Islet of Langerhans (tissue), 1 donor: ENCODE measurements at regions not wholly inside any gene's neighbourhood (a gene's known extent, or its start where the extent isn't known, plus 50 kb on each side); places are given as distances from the start of the nearest gene placed in this dataset.

Experiments
- FAIRE-seq: peaks from one replicate; lab custom pipeline; 2011; peaks lifted over from hg19 to GRCh38; lab: Jason Lieb, UNC

- FAIRE-seq: no peak
Measured at GRCh38 chr14:98582276-98582675, 689.7 kb downstream of the BCL11B start.

DNA sequence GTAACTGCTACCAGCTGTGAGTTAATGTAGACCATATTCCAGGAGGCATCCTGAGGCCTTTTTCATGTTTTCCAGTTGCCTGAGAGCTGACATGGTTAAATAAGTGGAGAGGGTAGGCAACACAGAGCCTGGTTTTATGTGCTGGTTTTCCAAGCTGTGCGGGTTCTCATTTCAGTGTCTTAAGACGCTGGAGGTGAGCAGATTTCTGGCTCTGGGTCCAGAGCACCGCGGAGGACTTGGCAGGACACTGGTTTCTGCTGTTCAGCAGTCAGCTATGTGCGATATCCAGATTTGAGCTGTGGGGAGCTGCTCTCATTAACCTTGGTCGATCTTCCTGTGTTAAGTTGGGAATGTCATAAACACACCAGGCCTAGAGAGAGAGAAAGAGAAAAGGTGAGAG lies 680.8 kb downstream of the BCL11B start:
- FAIRE-seq: no peak

DNA sequence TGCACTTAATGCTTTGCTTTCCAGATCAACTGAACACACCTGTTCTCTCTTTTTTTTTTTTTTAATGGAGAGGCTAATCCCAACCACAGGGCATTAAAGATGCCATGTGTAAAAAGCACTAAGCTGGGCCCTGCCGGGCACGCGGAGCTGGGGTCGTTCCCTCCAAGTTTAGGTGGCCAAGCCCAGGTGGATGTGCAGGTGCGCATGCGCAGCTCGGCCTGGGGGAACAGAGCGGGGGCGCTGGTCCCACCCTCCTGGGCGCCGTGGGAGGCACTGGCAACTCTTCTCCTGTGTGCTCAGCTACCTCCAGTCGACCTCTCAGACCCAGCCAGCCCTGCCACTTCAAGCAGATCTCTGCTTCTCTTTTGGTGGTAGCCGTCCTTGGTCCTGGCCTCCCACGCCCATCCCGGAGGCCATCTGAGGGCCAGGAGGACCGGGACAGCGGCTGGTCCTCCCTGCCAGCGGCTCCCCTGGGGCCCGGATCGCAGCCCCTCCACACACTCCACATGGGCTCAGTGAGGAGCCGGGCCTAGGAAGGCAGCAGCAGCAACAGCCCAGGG lies 679.3 kb downstream of the BCL11B start:
- no peak for FAIRE-seq

GRCh38 chr14:98593361-98593761 lies 678.6 kb downstream of the BCL11B start:
- no peak for FAIRE-seq

- FAIRE-seq: no peak
Measured at GRCh38 chr14:98594156-98594555, 677.8 kb downstream of the BCL11B start.

DNA sequence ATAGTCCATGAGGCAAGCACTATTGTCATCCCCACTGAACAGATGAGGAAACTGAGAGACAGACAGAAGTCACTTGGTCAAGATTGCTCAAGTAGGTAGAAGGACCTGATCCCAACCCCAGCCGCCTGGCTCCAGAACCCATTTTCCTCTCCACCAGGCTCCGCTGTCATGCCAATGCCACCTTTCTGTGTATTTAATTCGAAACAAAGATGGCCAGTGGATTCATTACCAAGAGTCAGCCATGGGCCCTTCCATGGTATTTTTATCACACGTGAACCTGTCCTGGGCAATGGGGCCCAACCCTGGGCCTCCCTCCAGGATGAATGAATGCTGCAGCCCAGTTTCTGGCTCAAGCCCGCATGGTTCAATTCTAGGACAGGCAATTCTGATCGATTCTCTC lies 673.4 kb downstream of the BCL11B start:
- FAIRE-seq: no peak

DNA sequence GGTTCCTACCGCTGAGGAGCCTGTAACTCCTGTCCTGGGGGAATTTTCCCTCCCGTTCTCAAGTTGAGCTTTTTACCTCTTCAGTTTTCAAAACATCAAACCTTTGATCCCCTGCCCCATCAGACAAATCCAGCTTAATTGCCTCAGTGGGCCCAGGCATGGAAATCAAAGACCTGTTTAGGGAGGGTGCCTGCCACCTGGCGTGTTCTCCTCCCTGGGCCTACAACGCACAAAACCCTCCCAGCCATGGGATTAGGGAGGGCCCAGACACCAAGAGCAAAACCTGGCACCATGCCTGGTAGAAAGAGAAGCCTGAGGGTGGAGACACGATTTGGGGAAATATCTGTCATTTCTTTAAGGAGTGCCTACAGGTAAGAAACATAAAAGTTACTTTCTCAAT lies 672.9 kb downstream of the BCL11B start:
- no peak for FAIRE-seq

- no peak for FAIRE-seq
Measured at GRCh38 chr14:98602983-98603382, 669.0 kb downstream of the BCL11B start.

GRCh38 chr14:98605043-98605442 lies 667.0 kb downstream of the BCL11B start:
- no peak for FAIRE-seq

DNA sequence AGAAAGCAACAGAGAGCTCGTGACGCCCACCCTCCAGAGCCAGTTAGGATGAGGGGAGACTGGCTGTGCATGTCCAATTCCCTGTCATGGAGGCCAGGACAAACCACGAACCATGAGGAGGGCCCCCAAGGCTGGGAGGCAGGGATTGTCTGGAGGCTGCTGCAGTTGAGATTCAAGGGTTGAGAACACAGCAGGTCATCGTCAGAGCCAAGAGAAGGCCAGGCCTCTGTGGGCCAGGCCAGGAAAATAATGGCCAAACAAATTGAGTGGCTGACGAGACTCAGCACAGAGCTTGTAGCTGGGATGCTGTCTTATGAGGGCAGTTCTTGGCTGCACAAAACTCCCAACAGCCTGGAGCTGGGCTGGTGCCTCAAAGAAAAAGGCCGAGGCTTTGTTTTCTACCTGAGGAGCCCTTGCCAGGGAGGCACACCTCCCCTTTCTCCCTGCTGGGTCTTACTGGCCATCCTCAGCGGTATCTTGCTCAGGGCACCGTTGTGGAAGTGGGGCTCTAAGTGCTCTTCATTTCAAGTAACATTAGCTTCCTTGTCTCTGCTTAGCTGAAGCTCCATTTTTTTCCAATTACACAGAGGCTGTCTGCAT lies 665.9 kb downstream of the BCL11B start:
- FAIRE-seq: no peak

- FAIRE-seq: no peak
Measured at GRCh38 chr14:98606816-98607215, 665.2 kb downstream of the BCL11B start.

- no peak for FAIRE-seq
Measured at GRCh38 chr14:98607341-98607910, 664.6 kb downstream of the BCL11B start.

DNA sequence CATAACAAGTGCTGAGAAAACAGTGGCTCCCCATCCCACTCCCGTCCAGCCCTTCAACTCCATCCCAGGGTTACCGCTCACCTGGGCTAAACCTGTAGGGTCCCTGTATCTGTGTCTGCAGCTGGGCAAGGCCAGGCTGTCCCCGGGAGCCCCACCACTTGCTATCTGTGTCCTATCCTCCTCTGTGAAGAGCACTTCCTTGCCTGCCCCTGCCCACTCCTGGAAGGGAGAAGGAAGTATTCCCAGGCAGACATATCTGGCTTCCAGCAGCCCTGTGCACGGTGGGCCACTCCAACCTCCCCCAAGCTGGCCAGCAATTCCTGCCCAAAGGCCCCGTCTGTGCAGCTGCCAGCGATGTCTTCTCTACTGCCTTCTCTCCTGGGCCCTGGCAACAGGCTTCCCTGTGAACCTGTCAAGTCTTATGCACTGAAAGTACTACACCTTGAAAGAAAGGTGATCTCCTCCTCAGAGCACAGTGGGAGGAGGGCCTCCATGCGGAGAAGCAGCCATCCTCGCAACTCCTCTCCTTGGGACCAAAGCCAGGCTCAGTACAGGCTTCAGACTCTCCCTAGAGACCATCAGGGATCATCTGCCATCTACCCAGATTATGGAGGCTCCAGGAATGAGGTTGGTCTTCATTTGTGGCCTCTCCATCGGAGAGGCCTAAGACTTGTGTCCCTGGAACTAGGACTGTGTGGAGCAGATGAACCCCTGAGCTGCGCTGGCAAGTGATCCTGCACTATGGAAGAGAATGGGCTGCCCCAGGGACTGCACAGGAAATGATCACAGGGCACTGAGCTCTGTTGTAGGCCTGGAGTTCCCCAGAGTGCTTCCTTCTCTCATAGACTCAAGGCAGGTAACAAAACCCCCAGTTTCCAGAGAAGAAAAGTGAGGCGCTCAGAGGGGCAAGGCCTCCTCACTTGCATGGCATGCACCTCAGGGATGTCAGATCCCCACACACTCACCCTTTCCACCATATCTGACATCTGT lies 663.6 kb downstream of the BCL11B start:
- FAIRE-seq: no peak

DNA sequence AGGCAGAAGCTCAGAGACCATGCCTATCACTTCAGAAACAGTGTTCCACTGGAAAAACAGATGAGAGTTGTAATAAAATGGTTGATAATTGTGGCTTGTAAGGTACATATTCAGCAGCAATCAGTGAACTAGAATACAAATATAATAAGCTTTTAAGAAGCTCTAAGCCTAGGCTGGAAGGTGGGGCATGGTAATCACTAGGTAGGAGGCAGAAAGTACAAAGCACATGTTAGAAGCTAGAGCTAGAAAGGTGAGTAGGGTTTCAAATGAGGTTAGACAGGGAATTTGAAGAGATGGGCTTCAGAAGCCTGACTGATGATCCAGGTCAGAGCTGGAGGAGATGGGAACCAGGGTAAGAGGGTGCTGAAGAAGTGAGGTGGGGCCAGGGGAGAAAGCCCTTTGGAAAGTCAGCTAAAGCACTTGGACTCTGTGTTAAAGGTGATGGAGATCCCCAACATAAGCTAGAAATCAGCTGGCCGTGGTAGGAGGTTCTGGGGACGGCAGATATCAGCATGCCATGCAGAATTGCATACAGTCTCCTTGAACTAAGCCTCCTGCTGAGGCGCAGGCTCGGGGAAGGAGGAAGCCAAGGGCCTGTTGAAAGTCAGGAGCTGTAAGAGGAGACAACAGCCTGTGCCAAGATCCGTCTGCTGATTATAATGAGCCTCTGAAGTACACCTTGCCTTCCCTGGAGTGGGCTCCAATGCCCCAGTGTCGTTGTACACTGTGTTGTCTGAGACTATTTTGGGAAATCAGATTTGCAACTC lies 659.4 kb downstream of the BCL11B start:
- FAIRE-seq: no peak

GRCh38 chr14:98614741-98615140 lies 657.3 kb downstream of the BCL11B start:
- no peak for FAIRE-seq

GRCh38 chr14:98622208-98623051 lies 649.6 kb downstream of the BCL11B start:
- no peak for FAIRE-seq

- FAIRE-seq: no peak
Measured at GRCh38 chr14:98623788-98624415, 648.1 kb downstream of the BCL11B start.

- FAIRE-seq: no peak
Measured at GRCh38 chr14:98633380-98633779, 638.6 kb downstream of the BCL11B start.

- FAIRE-seq: no peak
Measured at GRCh38 chr14:98634043-98634820, 637.8 kb downstream of the BCL11B start.

GRCh38 chr14:98638366-98638765 lies 633.6 kb downstream of the BCL11B start:
- FAIRE-seq: no peak
